OCI-LY1 (cell line): ENCODE measurements at regions not wholly inside any gene's neighbourhood (a gene's known extent, or its start where the extent isn't known, plus 50 kb on each side); places are given as distances from the start of the nearest gene placed in this dataset.

Experiments used
- CTCF ChIP-seq: fragments of 200-600 bp; sonication (generic), shearing (Covaris generic); IDR thresholded peaks from 2 replicates; pipeline ENCODE4 v1.5.1; 2017; ENCODE audit warnings: mild to moderate bottlenecking, antibody characterized with exemption, low read length, moderate library complexity, mixed read lengths
- EZH2 ChIP-seq: fragments of 200-600 bp; sonication (generic), shearing (Covaris generic); IDR thresholded peaks from 2 replicates; pipeline ENCODE4 v1.8.0; 2017; ENCODE audit warnings: borderline replicate concordance, mixed run types, mild to moderate bottlenecking, antibody characterized with exemption, low read length, moderate library complexity, mixed read lengths

GRCh38 chr10:104589431-104589830, 51.7 kb upstream of the SORCS3 start:
- TF ChIP-seq EZH2: no peak
- TF ChIP-seq CTCF: no peak
